Panc1 (cell line): ENCODE measurements at regions not wholly inside any gene's neighbourhood (a gene's known extent, or its start where the extent isn't known, plus 50 kb on each side); places are given as distances from the start of the nearest gene placed in this dataset.

Experiments
- ATAC-seq: fragments of 200-7000 bp; cut with Tn5 transposase; 2 replicates; pipeline ENCODE4 v1.9.1; 2020; ENCODE audit warnings: mild to moderate bottlenecking, moderate library complexity
- BruUV-seq: library from RNA; stranded (reverse); fragments of 400-500 nt; replicated peaks from 2 replicates; lab custom pipeline; 2021; lab: Mats Ljungman, UMichigan
- CTCF ChIA-PET: fragments of 300-600 bp; sonication (Branson Sonifier 250); formaldehyde crosslinking; loops from one replicate; lab custom pipeline; 2022; ENCODE audit warnings: antibody characterized with exemption; lab: Charles Lee
- POLR2A ChIA-PET: fragments of 300-600 bp; sonication (Branson Sonifier 250); formaldehyde crosslinking; loops from one replicate; lab custom pipeline; 2022; ENCODE audit warnings: antibody characterized with exemption; lab: Charles Lee
- DNase-seq: peaks from one replicate; pipeline ENCODE4 v3.0.0-alpha.2; 2010; ENCODE audit warnings: low read depth, low spot score
- H3K27ac ChIP-seq: 2 replicates; pipeline ENCODE4 v1.5.1; 2011; ENCODE audit warnings: mild to moderate bottlenecking, low read length, inconsistent platforms
- H3K27me3 ChIP-seq: fragments of 200-500 bp; sonication (Bioruptor generic); 2 replicates; pipeline ENCODE4 v1.6.0; 2014; ENCODE audit warnings: low read length, inconsistent platforms; ENCODE audit not compliant: control insufficient read depth, insufficient read depth
- H3K36me3 ChIP-seq: fragments of 200-500 bp; sonication (Bioruptor generic); 2 replicates; pipeline ENCODE4 v1.5.1; 2014; ENCODE audit warnings: inconsistent platforms, mild to moderate bottlenecking, low read length, moderate library complexity; ENCODE audit not compliant: control insufficient read depth, insufficient read depth
- H3K4me1 ChIP-seq: 2 replicates; pipeline ENCODE4 v1.5.1; 2011; ENCODE audit warnings: inconsistent platforms, mild to moderate bottlenecking, low read length, moderate library complexity; ENCODE audit not compliant: control insufficient read depth, insufficient read depth
- H3K4me3 ChIP-seq, 2 experiments: 2 replicates each; pipeline ENCODE4 v1.5.1; 2011 to 2012; ENCODE audit warnings: low read depth in 2 of 2, low read length in 2 of 2, mild to moderate bottlenecking in 2 of 2, inconsistent platforms in 1 of 2, moderate library complexity in 1 of 2
- H3K9me3 ChIP-seq: fragments of 200-500 bp; sonication (Bioruptor generic); 2 replicates; pipeline ENCODE4 v1.5.1; 2014; ENCODE audit warnings: low read depth, mild to moderate bottlenecking, inconsistent platforms, low read length, moderate library complexity; ENCODE audit not compliant: control insufficient read depth, insufficient read depth
- POLR2AphosphoS5 ChIP-seq: IDR thresholded peaks from 2 replicates; pipeline ENCODE4 v1.6.1; 2012; ENCODE audit warnings: mild to moderate bottlenecking, low read depth, low read length, moderate library complexity
- SIN3A ChIP-seq: IDR thresholded peaks from 2 replicates; pipeline ENCODE4 v1.6.1; 2012; ENCODE audit warnings: low read depth, mild to moderate bottlenecking, low read length, moderate library complexity, borderline replicate concordance; ENCODE audit not compliant: insufficient read depth
- TCF7L2 ChIP-seq: IDR thresholded peaks from 2 replicates; pipeline ENCODE4 v1.6.1; 2011; ENCODE audit warnings: mild to moderate bottlenecking, low read depth, low read length, inconsistent platforms
- in situ Hi-C: cut with HindIII; loops from 2 replicates; pipeline ENCODE4 v1.10.0; 2016; ENCODE audit warnings: low sequenced_read_pairs, low pct_unique_long_range_greater_than_20kb
- intact Hi-C: fragments of 100-400 bp; cut with micrococcal nuclease; formaldehyde crosslinking; loops from one replicate; pipeline ENCODE4 v1.10.0; 2022; ENCODE audit not compliant: unreplicated experiment
- TF ChIP-seq, protein P1 (sequence below), 2 experiments: IDR thresholded peaks; 2 replicates each; pipeline ENCODE4 v1.6.1; 2011 to 2012; ENCODE audit warnings: low read depth in 2 of 2, control low read depth in 1 of 2, low read length in 1 of 2, mild to moderate bottlenecking in 1 of 2, moderate library complexity in 1 of 2; ENCODE audit not compliant: insufficient read depth in 1 of 2
- TF ChIP-seq, protein P2 (sequence below): fragments of 450-650 bp; IDR thresholded peaks from 2 replicates; pipeline ENCODE4 v1.5.1; 2017; ENCODE audit warnings: mild to moderate bottlenecking

DNA sequence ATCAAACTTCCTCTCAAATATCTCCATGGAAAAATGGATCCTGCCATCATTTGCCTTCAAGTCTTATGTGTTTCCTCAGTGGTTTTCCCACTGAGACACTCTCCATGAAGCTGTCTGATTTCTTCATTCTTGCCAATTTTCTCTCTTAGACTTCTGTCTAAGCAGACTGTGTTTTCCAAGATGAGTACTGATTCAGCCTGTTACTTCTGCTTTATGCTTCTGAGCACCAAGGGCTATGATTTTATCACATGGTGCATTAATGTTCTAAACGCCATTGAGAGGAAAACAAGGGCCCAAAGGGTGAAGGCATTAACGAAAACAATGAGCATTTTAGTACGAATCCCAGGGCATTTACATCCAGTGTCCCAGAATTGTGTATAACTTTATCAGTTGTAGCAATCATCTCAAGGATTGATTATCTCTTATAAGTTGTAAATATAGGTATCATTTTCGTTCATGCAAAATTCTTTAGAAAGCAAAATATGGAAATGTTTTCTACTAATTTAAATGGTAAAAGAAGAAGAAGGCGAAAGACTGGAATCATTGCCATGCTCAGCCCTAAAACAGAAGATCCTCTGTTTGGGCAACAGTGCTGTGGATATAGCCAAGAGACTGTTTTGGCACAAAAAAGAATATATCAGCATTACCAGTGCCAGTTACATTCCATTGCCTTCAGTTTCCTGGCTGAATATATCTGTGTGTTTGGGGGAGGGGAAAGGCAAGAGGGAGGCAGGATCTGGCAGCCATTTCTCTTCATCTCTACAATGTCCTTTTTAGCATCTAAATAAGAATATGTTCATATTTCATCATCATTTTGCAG, 537.6 kb downstream of the ANXA1 start:
- no peak for DNase-seq
- in situ Hi-C loops, result no loop called here
- TF ChIP-seq, protein P1, sequence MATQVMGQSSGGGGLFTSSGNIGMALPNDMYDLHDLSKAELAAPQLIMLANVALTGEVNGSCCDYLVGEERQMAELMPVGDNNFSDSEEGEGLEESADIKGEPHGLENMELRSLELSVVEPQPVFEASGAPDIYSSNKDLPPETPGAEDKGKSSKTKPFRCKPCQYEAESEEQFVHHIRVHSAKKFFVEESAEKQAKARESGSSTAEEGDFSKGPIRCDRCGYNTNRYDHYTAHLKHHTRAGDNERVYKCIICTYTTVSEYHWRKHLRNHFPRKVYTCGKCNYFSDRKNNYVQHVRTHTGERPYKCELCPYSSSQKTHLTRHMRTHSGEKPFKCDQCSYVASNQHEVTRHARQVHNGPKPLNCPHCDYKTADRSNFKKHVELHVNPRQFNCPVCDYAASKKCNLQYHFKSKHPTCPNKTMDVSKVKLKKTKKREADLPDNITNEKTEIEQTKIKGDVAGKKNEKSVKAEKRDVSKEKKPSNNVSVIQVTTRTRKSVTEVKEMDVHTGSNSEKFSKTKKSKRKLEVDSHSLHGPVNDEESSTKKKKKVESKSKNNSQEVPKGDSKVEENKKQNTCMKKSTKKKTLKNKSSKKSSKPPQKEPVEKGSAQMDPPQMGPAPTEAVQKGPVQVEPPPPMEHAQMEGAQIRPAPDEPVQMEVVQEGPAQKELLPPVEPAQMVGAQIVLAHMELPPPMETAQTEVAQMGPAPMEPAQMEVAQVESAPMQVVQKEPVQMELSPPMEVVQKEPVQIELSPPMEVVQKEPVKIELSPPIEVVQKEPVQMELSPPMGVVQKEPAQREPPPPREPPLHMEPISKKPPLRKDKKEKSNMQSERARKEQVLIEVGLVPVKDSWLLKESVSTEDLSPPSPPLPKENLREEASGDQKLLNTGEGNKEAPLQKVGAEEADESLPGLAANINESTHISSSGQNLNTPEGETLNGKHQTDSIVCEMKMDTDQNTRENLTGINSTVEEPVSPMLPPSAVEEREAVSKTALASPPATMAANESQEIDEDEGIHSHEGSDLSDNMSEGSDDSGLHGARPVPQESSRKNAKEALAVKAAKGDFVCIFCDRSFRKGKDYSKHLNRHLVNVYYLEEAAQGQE (IDR thresholded peaks at IDR 0.05; ENCODE audit: insufficient read depth in 1 of 2, low read depth in 2 of 2, low read length in 1 of 2), result no peak
- TF ChIP-seq, protein P2, sequence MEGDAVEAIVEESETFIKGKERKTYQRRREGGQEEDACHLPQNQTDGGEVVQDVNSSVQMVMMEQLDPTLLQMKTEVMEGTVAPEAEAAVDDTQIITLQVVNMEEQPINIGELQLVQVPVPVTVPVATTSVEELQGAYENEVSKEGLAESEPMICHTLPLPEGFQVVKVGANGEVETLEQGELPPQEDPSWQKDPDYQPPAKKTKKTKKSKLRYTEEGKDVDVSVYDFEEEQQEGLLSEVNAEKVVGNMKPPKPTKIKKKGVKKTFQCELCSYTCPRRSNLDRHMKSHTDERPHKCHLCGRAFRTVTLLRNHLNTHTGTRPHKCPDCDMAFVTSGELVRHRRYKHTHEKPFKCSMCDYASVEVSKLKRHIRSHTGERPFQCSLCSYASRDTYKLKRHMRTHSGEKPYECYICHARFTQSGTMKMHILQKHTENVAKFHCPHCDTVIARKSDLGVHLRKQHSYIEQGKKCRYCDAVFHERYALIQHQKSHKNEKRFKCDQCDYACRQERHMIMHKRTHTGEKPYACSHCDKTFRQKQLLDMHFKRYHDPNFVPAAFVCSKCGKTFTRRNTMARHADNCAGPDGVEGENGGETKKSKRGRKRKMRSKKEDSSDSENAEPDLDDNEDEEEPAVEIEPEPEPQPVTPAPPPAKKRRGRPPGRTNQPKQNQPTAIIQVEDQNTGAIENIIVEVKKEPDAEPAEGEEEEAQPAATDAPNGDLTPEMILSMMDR, result no peak
- no peak for TF ChIP-seq POLR2AphosphoS5
- intact Hi-C loops, result loop anchor here (10.0 kb wide), 1 partner anchor 686 kb away; no protein-coding TSS in a partner anchor
- no peak overlapping the region for H3K27ac ChIP-seq
- BruUV-seq, result no TSS peak
- H3K9me3 ChIP-seq, result no peaks in the 10 kb centered on the region
- H3K27me3 ChIP-seq, result no peaks in the 10 kb centered on the region
- H3K36me3 ChIP-seq, result no peaks in the 10 kb centered on the region
- H3K4me1 ChIP-seq, result no peaks in the 10 kb centered on the region
- ATAC-seq, result no peak
- POLR2A ChIA-PET, result no interaction called here
- no peak overlapping the region for H3K4me3 ChIP-seq
- CTCF ChIA-PET, result no interaction called here

DNA sequence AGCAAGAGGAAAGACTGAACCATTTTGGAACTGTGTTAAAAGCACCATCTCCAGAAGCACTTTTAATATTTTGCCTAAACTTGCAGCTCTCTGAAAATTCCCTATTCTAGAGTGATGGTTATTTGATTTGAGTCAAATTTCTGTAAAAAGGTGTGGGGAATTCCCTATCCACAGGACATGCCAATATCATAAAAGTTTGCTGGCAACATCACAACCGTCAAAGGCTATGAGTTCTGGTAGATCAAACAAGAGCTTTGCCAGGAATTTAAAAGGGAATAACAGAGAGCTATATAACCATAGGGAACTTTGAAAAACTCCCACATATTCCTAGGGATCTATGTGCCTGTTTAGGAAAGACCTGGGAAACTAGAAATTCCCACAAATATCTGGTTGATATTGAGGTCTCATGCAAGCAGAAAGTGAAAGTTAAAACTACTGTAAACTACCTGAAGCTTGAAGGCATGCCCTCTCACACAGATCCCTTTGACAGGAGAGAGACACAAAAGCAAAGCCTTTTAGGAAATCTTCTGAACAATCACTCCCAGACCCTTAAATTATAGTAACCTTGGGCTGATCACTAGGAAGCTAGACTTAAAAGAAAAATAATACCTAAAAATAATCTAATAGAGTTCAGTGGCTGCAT, 549.9 kb downstream of the ANXA1 start:
- intact Hi-C loops, result no loop called here
- ATAC-seq (no peak), DNase-seq (no peak)
- Histone ChIP-seq H3K27ac (no peak overlapping the region), H3K4me3 (no peak overlapping the region), H3K4me1 (no peaks in the 10 kb centered on the region), H3K27me3 (no peaks in the 10 kb centered on the region), H3K36me3 (no peaks in the 10 kb centered on the region), H3K9me3 (no peaks in the 10 kb centered on the region)
- BruUV-seq, result no TSS peak
- ChIA-PET CTCF (no interaction called here), POLR2A (no interaction called here)
- in situ Hi-C loops, result no loop called here
- TF ChIP-seq, protein P2, result no peak
- TF ChIP-seq SIN3A, result no peak
- TF ChIP-seq POLR2AphosphoS5, result no peak
- TF ChIP-seq TCF7L2, result no peak
- TF ChIP-seq, protein P1 (IDR thresholded peaks at IDR 0.05; ENCODE audit: insufficient read depth in 1 of 2, low read depth in 2 of 2, low read length in 1 of 2), result no peak
